Pancreas (tissue), 10 donors: ENCODE measurements at regions not wholly inside any gene's neighbourhood (a gene's known extent, or its start where the extent isn't known, plus 50 kb on each side); places are given as distances from the start of the nearest gene placed in this dataset.

Experiments
- ATAC-seq, 4 donors: fragments of 200-7000 bp; cut with Tn5 transposase; one replicate each; pipeline versions ENCODE4 v1.8.0 to v1.9.1; 2020; ENCODE audit warnings: mild to moderate bottlenecking in 4 of 4, moderate library complexity in 4 of 4
- DNase-seq, 6 donors: peaks; one replicate each; pipeline ENCODE4 v3.0.0-alpha.2; 2020
- FAIRE-seq: peaks from 2 replicates; lab custom pipeline; 2012; peaks lifted over from hg19 to GRCh38; lab: Jason Lieb, UNC
- H3K27ac ChIP-seq, 4 donors: fragments of 200-600 bp; sonication (generic); 1 replicate in 3 of 4; 2 replicates in 1 of 4; pipeline versions ENCODE4 v1.5.0 to v1.8.0; 2020
- H3K27me3 ChIP-seq, 4 donors: fragments of 200-600 bp; one replicate each; pipeline ENCODE4 v1.8.0; 2021
- H3K36me3 ChIP-seq, 3 donors: fragments of 200-600 bp; sonication (generic) in 1 of 3; one replicate each; pipeline versions ENCODE4 v1.5.0 to v1.8.0; 2020 to 2021
- H3K4me1 ChIP-seq, 3 donors: fragments of 200-600 bp; one replicate each; pipeline ENCODE4 v1.8.0; 2021
- H3K4me3 ChIP-seq, 4 donors: fragments of 200-600 bp; sonication (generic) in 2 of 4; one replicate each; pipeline versions ENCODE4 v1.5.0 to v1.8.0; 2020 to 2021
- H3K9me3 ChIP-seq, 4 donors: fragments of 200-600 bp; one replicate each; pipeline ENCODE4 v1.8.0; 2021
- CTCF ChIP-seq, 4 donors: fragments of 200-600 bp; sonication (generic) in 3 of 4; IDR thresholded peaks; one replicate each; pipeline versions ENCODE4 v1.5.0 to v1.8.0; 2021; ENCODE audit warnings: antibody characterized with exemption in 4 of 4
- WGBS, 2 donors: extraction: QIAGEN DNeasy Blood & Tissue Kit; methylation state at CpG; one replicate each; pipeline ENCODE4 v1.1.7; 2013; 5-methylcytosine and 5-hydroxymethylcytosine counted together
- intact Hi-C, 3 donors: fragments of 100-400 bp; cut with DNase I; formaldehyde crosslinking; loops; one replicate each; pipeline versions ENCODE4 v1.11.1 to v1.14.2; 2022
- donor health status: healthy with polysubstance abuse.
- donor health status: DM: no; HTN: no; CAD: no; lungs with moderate emphysema.
- donor health status: DM: no; HTN: no; CAD: no.
- donor health status: control.
- donor health status: control.
- donor health status: Bipolar disorder and iron deficiency.
- donor health status: DM: yes; HTN: yes; CAD: no.
- donor health status: DM: no; HTN: no; CAD: no.
- donor health status: DM: no; HTN: no; CAD: no.
- donor health status: DM: yes; HTN: yes; CAD: no.

- Histone ChIP-seq H3K27ac (no peak overlapping the region), H3K36me3 (no peaks in the 10 kb centered on the region), H3K9me3 (no peaks in the 10 kb centered on the region), H3K4me1 (no peaks in the 10 kb centered on the region), H3K27me3 (no peaks in the 10 kb centered on the region), H3K4me3 (no peak overlapping the region)
- 47 to 51% methylated on average over 1 of the region's 1 CpG for WGBS, 2 donors
- no peak for FAIRE-seq
- no peak for TF ChIP-seq CTCF (IDR thresholded peaks at IDR 0.05)
- no peak for DNase-seq
- no peak for ATAC-seq
- intact Hi-C loops = no loop called here
These were observed 205.9 kb upstream of the SEMA3D start for GRCh38 chr7:85392789-85393188.

- no peak for TF ChIP-seq CTCF (IDR thresholded peaks at IDR 0.05)
- Histone ChIP-seq H3K27me3 (no peaks in the 10 kb centered on the region), H3K9me3 (no peaks in the 10 kb centered on the region), H3K4me1 (no peaks in the 10 kb centered on the region), H3K4me3 (no peak overlapping the region), H3K36me3 (no peaks in the 10 kb centered on the region), H3K27ac (no peak overlapping the region)
- 36 to 41% methylated on average over 4 of the region's 4 CpGs for WGBS, 2 donors
- FAIRE-seq = no peak
- ATAC-seq = no peak
- intact Hi-C loops = no loop called here
- DNase-seq = no peak
These were observed 205.5 kb upstream of the SEMA3D start for GRCh38 chr7:85392326-85392725.

- WGBS, 2 donors = 79 to 86% methylated on average over 1 of the region's 1 CpG
- TF ChIP-seq CTCF (IDR thresholded peaks at IDR 0.05) = no peak
- Histone ChIP-seq H3K4me3 (no peak overlapping the region), H3K27ac (no peak overlapping the region), H3K36me3 (no peaks in the 10 kb centered on the region), H3K4me1 (no peaks in the 10 kb centered on the region), H3K27me3 (no peaks in the 10 kb centered on the region), H3K9me3 (no peaks in the 10 kb centered on the region)
- FAIRE-seq = no peak
- DNase-seq = no peak
- intact Hi-C loops = no loop called here
- ATAC-seq = no peak
These were observed 199.6 kb upstream of the SEMA3D start for GRCh38 chr7:85386460-85386859.

GRCh38 chr7:85384392-85384791, 197.5 kb upstream of the SEMA3D start:
- TF ChIP-seq CTCF (IDR thresholded peaks at IDR 0.05) = no peak
- Histone ChIP-seq H3K4me1 (no peaks in the 10 kb centered on the region), H3K4me3 (no peak overlapping the region), H3K27ac (no peak overlapping the region), H3K27me3 (no peaks in the 10 kb centered on the region), H3K36me3 (no peaks in the 10 kb centered on the region), H3K9me3 (no peaks in the 10 kb centered on the region)
- intact Hi-C loops = no loop called here
- DNase-seq = no peak
- 65 to 68% methylated on average over 2 of the region's 2 CpGs for WGBS, 2 donors
- FAIRE-seq = no peak
- no peak for ATAC-seq

- Histone ChIP-seq H3K9me3 (no peaks in the 10 kb centered on the region), H3K27me3 (no peaks in the 10 kb centered on the region), H3K4me1 (no peaks in the 10 kb centered on the region), H3K27ac (no peak overlapping the region), H3K36me3 (no peaks in the 10 kb centered on the region), H3K4me3 (no peak overlapping the region)
- 82 to 90% methylated on average over 16 of the region's 16 CpGs for WGBS, 2 donors
- TF ChIP-seq CTCF (IDR thresholded peaks at IDR 0.05) = no peak
- FAIRE-seq = no peak
- intact Hi-C loops = no loop called here
- no peak for DNase-seq
- ATAC-seq = no peak
These were observed 194.4 kb upstream of the SEMA3D start for GRCh38 chr7:85381212-85381611.
